Transverse colon (tissue), 4 donors: ENCODE measurements at regions not wholly inside any gene's neighbourhood (a gene's known extent, or its start where the extent isn't known, plus 50 kb on each side); places are given as distances from the start of the nearest gene placed in this dataset.

Experiments used
- DNase-seq: peaks from one replicate; pipeline ENCODE4 v3.0.0-alpha.2; 2019
- H3K27ac ChIP-seq, 4 donors: fragments of 200-600 bp; sonication (generic); 2 replicates each; pipeline ENCODE4 v1.5.1; 2016 to 2018; ENCODE audit warnings: inconsistent platforms in 4 of 4
- H3K27me3 ChIP-seq: fragments of 200-600 bp; sonication (generic); 2 replicates; pipeline ENCODE4 v1.5.1; 2017; ENCODE audit warnings: inconsistent platforms
- H3K36me3 ChIP-seq, 4 donors: fragments of 200-600 bp; sonication (generic); 2 replicates each; pipeline ENCODE4 v1.5.1; 2017 to 2019; ENCODE audit warnings: inconsistent platforms in 4 of 4
- H3K4me1 ChIP-seq, 4 donors: fragments of 200-600 bp; sonication (generic); 2 replicates each; pipeline ENCODE4 v1.5.1; 2017 to 2020; ENCODE audit warnings: inconsistent platforms in 4 of 4
- H3K4me3 ChIP-seq, 4 donors: fragments of 200-600 bp; sonication (generic); 1 replicate in 1 of 4; 2 replicates in 3 of 4; pipeline versions ENCODE4 v1.5.1 to v1.6.1; 2017 to 2019; ENCODE audit warnings: inconsistent platforms in 4 of 4
- H3K9me3 ChIP-seq, 2 donors: fragments of 200-600 bp; sonication (generic); 2 replicates each; pipeline ENCODE4 v1.5.1; 2017 to 2019; ENCODE audit warnings: inconsistent platforms in 2 of 2
- CTCF ChIP-seq, 5 experiments: fragments of 200-600 bp in 3 of 5; fragments of 450-650 bp in 2 of 5; sonication (generic) in 3 of 5; IDR thresholded peaks; 1 replicate in 2 of 5; 2 replicates in 3 of 5; pipeline ENCODE4 v1.5.1; 2016 to 2017; ENCODE audit warnings: antibody characterized with exemption in 5 of 5, inconsistent platforms in 3 of 5, mild to moderate bottlenecking in 2 of 5, moderate library complexity in 1 of 5
- EP300 ChIP-seq: sonication (generic); formaldehyde crosslinking; IDR thresholded peaks from one replicate; pipeline ENCODE4 v1.6.1; 2017; ENCODE audit warnings: antibody characterized with exemption, low read depth
- POLR2A ChIP-seq: fragments of 450-650 bp; IDR thresholded peaks from one replicate; pipeline ENCODE4 v1.6.1; 2016; ENCODE audit warnings: antibody characterized with exemption, mild to moderate bottlenecking, moderate library complexity
- POLR2AphosphoS5 ChIP-seq, 3 donors: sonication (generic); formaldehyde crosslinking; IDR thresholded peaks; one replicate each; pipeline ENCODE4 v1.6.1; 2016; ENCODE audit warnings: antibody characterized with exemption in 3 of 3
- WGBS, 2 donors: methylation state at CpG; one replicate each; pipeline ENCODE4 v1.1.5; 2018; ENCODE audit warnings: low coverage in 1 of 2; 5-methylcytosine and 5-hydroxymethylcytosine counted together
- in situ Hi-C, 4 donors: fragments of 200-750 bp; cut with MboI; loops; one replicate each; pipeline versions ENCODE4 v1.15.0 to v1.15.1; 2017; ENCODE audit warnings: low sequenced_read_pairs in 3 of 4, low pct_ligation_motif_present in 1 of 4, low pct_unique_long_range_greater_than_20kb in 1 of 4
- intact Hi-C: fragments of 100-400 bp; cut with DNase I; formaldehyde crosslinking; loops from one replicate; pipeline ENCODE4 v1.15.1; 2023; ENCODE audit warnings: low total_unique reads

GRCh38 chr1:30183895-30184294 is 539.5 kb downstream of the MATN1 start:
- 62% methylated on average over 5 of the region's 5 CpGs; no CpG with 5 or more reads in 1 of the 2 donors for WGBS, 2 donors
- Histone ChIP-seq H3K4me1 (no peaks in the 10 kb centered on the region), H3K36me3 (no peaks in the 10 kb centered on the region), H3K4me3 (no peak overlapping the region), H3K27me3 (no peaks in the 10 kb centered on the region), H3K27ac (no peak overlapping the region), H3K9me3 (no peaks in the 10 kb centered on the region)
- DNase-seq: no peak
- intact Hi-C loops: no loop called here
- TF ChIP-seq EP300: no peak
- no peak for TF ChIP-seq CTCF (IDR thresholded peaks at IDR 0.05)
- TF ChIP-seq POLR2AphosphoS5 (IDR thresholded peaks at IDR 0.05): no peak
- TF ChIP-seq POLR2A: no peak
- in situ Hi-C loops: no loop called here

- Histone ChIP-seq H3K27me3 (no peaks in the 10 kb centered on the region), H3K9me3 (no peaks in the 10 kb centered on the region), H3K27ac (no peak overlapping the region), H3K36me3 (no peaks in the 10 kb centered on the region), H3K4me3 (no peak overlapping the region), H3K4me1 (no peaks in the 10 kb centered on the region)
- intact Hi-C loops: no loop called here
- TF ChIP-seq CTCF (IDR thresholded peaks at IDR 0.05) (no peak), EP300 (no peak), POLR2A (no peak), POLR2AphosphoS5 (IDR thresholded peaks at IDR 0.05) (no peak)
- in situ Hi-C loops: no loop called here
- 64 to 65% methylated on average over 3 to 4 of the region's 4 CpGs for WGBS, 2 donors
- DNase-seq: no peak
Observed at GRCh38 chr1:30183006-30183405, 540.4 kb downstream of the MATN1 start.

GRCh38 chr1:30179942-30180543 is 543.3 kb downstream of the MATN1 start:
- Histone ChIP-seq H3K4me1 (no peaks in the 10 kb centered on the region), H3K9me3 (no peaks in the 10 kb centered on the region), H3K27me3 (no peaks in the 10 kb centered on the region), H3K27ac (no peak overlapping the region), H3K4me3 (no peak overlapping the region), H3K36me3 (no peaks in the 10 kb centered on the region)
- in situ Hi-C loops (no loop called here), intact Hi-C loops (no loop called here)
- 42 to 62% methylated on average over 9 to 10 of the region's 10 CpGs for WGBS, 2 donors
- TF ChIP-seq EP300 (no peak), CTCF (IDR thresholded peaks at IDR 0.05) (no peak), POLR2AphosphoS5 (IDR thresholded peaks at IDR 0.05) (no peak), POLR2A (no peak)
- DNase-seq: no peak

GRCh38 chr1:30176477-30176876 is 546.9 kb downstream of the MATN1 start:
- in situ Hi-C loops: no loop called here
- Histone ChIP-seq H3K27ac (no peak overlapping the region), H3K27me3 (no peaks in the 10 kb centered on the region), H3K36me3 (no peaks in the 10 kb centered on the region), H3K9me3 (no peaks in the 10 kb centered on the region), H3K4me3 (no peak overlapping the region), H3K4me1 (no peaks in the 10 kb centered on the region)
- no peak for DNase-seq
- intact Hi-C loops: no loop called here
- TF ChIP-seq EP300 (no peak), POLR2AphosphoS5 (IDR thresholded peaks at IDR 0.05) (no peak), CTCF (IDR thresholded peaks at IDR 0.05) (no peak), POLR2A (no peak)
- whole genome bisulfite sequencing, 2 donors: 18 to 46% methylated on average over 1 of the region's 1 CpG
